Astrocyte (in vitro differentiated cells and primary cell): ENCODE measurements at regions not wholly inside any gene's neighbourhood (a gene's known extent, or its start where the extent isn't known, plus 50 kb on each side); places are given as distances from the start of the nearest gene placed in this dataset.

Experiments
- DNase-seq: peaks from one replicate; pipeline ENCODE4 v3.0.0-alpha.2; 2010; ENCODE audit warnings: low read depth
- FAIRE-seq: peaks from 2 replicates; lab custom pipeline; 2011; peaks lifted over from hg19 to GRCh38; lab: Jason Lieb, UNC
- H2AFZ ChIP-seq: 2 replicates; pipeline ENCODE4 v1.6.0; 2012; ENCODE audit warnings: low read depth, low read length, inconsistent platforms
- H3K27ac ChIP-seq: 2 replicates; pipeline ENCODE4 v1.5.1; 2011; ENCODE audit warnings: low read depth, low read length, inconsistent platforms
- H3K27me3 ChIP-seq: 2 replicates; pipeline ENCODE4 v1.6.0; 2011; ENCODE audit warnings: low read length, inconsistent platforms; ENCODE audit not compliant: insufficient read depth
- H3K36me3 ChIP-seq: 2 replicates; pipeline ENCODE4 v1.5.1; 2011; ENCODE audit warnings: low read length, inconsistent platforms; ENCODE audit not compliant: insufficient read depth
- H3K4me1 ChIP-seq: 2 replicates; pipeline ENCODE4 v1.5.1; 2011; ENCODE audit warnings: low read length, inconsistent platforms; ENCODE audit not compliant: insufficient read depth
- H3K4me2 ChIP-seq: 2 replicates; pipeline ENCODE4 v1.6.0; 2012; ENCODE audit warnings: low read length, inconsistent platforms
- H3K4me3 ChIP-seq: 2 replicates; pipeline ENCODE4 v1.5.1; 2011; ENCODE audit warnings: low read depth, mild to moderate bottlenecking, low read length, inconsistent platforms; ENCODE audit not compliant: insufficient read depth
- H3K79me2 ChIP-seq: 2 replicates; pipeline ENCODE4 v1.6.0; 2012; ENCODE audit warnings: mild to moderate bottlenecking, low read length, inconsistent platforms; ENCODE audit not compliant: insufficient read depth
- H3K9ac ChIP-seq: 2 replicates; pipeline ENCODE4 v1.6.0; 2012; ENCODE audit warnings: mild to moderate bottlenecking, low read length, inconsistent platforms
- H3K9me3 ChIP-seq: 2 replicates; pipeline ENCODE4 v1.5.1; 2012; ENCODE audit warnings: low read depth, mild to moderate bottlenecking, low read length, inconsistent platforms; ENCODE audit not compliant: insufficient read depth
- H4K20me1 ChIP-seq: 2 replicates; pipeline ENCODE4 v1.6.0; 2012; ENCODE audit warnings: low read length, inconsistent platforms; ENCODE audit not compliant: insufficient read depth
- H3K27ac Mint-ChIP-seq: one replicate; pipeline ENCODE4 v1.8.0; 2021; ENCODE audit warnings: mild to moderate bottlenecking, mixed read lengths; ENCODE audit not compliant: unreplicated experiment
- H3K27me3 Mint-ChIP-seq: one replicate; pipeline ENCODE4 v1.8.0; 2021; ENCODE audit warnings: low read depth, mixed read lengths; ENCODE audit not compliant: unreplicated experiment
- H3K36me3 Mint-ChIP-seq: one replicate; pipeline ENCODE4 v1.8.0; 2021; ENCODE audit warnings: low read depth, mixed read lengths; ENCODE audit not compliant: unreplicated experiment
- H3K4me1 Mint-ChIP-seq: one replicate; pipeline ENCODE4 v1.8.0; 2021; ENCODE audit warnings: low read depth, mixed read lengths; ENCODE audit not compliant: unreplicated experiment
- H3K4me3 Mint-ChIP-seq: one replicate; pipeline ENCODE4 v1.8.0; 2021; ENCODE audit warnings: mild to moderate bottlenecking, moderate library complexity, mixed read lengths; ENCODE audit not compliant: unreplicated experiment
- H3K9me3 Mint-ChIP-seq: one replicate; pipeline ENCODE4 v1.8.0; 2021; ENCODE audit warnings: mild to moderate bottlenecking, mixed read lengths; ENCODE audit not compliant: unreplicated experiment
- EZH2 ChIP-seq: IDR thresholded peaks from 2 replicates; pipeline ENCODE4 v1.6.1; 2012; ENCODE audit warnings: mild to moderate bottlenecking, low read length, inconsistent platforms; ENCODE audit not compliant: insufficient read depth
- TF ChIP-seq, protein P1 (sequence below): IDR thresholded peaks from 2 replicates; pipeline ENCODE4 v1.5.1; 2011; ENCODE audit warnings: low read depth, mild to moderate bottlenecking, inconsistent platforms, low read length, moderate library complexity; ENCODE audit not compliant: insufficient read depth

DNA sequence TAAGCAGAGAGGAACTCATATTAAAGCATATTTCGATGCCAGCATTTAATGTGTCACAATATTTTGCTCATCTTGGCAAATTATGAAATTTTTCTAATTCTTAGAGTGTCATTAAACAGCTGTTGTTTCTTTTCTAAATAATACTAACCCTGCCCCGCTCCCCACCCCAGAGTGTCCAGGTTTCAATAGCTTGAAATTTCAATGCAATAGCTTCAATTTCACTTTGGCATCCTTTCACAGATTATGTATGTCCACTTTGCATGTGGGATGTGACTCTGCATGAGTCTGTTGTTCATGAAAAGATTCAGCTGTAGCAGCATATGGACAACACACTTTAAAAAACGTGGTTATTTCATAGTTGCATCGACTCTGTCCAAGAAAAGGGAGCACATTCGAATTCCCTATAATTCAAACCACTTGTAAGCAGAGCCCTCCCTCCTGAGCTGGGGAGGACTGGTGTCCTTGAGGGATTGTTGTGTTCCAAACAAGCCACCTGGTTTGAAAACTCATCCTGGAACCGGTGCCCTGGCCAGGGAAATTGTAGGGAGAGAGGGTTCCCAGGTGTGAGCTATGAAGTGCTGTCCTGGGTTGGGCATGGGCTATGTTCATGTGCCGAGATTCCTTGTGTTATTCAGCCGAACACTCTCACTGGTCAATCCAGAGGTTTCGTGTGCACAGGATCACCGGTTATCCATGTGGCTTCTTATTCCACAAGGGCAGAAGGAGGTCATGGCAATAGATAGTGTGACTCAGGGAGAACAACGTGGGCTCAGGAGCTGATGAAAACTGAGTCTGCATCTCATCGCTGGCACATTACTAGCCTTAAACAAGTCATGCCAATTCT lies 64.6 kb upstream of the CREB5 start:
- no peak overlapping the region for H2AFZ ChIP-seq

DNA sequence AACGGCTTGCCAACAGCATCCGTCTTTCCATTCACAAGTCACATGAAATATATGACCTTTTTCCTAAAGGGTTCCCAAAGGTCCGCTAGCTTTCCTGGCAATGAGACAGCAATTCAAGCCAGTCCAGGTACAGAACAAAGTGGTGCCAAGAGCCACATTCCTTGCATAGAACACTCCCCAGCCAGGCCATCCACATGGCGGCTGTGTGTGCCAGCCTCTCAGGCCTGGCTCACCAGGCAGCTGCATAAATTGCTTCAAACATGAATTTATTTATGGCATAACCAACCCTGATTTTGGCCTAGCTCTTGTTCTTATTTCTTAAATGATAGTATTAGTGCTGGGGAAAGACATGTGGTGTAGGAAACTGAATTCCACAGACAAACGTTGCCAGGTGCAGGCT lies 63.7 kb upstream of the CREB5 start:
- no peaks in the 10 kb centered on the region for H3K36me3 Mint-ChIP-seq
- TF ChIP-seq, protein P1, sequence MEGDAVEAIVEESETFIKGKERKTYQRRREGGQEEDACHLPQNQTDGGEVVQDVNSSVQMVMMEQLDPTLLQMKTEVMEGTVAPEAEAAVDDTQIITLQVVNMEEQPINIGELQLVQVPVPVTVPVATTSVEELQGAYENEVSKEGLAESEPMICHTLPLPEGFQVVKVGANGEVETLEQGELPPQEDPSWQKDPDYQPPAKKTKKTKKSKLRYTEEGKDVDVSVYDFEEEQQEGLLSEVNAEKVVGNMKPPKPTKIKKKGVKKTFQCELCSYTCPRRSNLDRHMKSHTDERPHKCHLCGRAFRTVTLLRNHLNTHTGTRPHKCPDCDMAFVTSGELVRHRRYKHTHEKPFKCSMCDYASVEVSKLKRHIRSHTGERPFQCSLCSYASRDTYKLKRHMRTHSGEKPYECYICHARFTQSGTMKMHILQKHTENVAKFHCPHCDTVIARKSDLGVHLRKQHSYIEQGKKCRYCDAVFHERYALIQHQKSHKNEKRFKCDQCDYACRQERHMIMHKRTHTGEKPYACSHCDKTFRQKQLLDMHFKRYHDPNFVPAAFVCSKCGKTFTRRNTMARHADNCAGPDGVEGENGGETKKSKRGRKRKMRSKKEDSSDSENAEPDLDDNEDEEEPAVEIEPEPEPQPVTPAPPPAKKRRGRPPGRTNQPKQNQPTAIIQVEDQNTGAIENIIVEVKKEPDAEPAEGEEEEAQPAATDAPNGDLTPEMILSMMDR = no peak
- no peak for TF ChIP-seq EZH2
- FAIRE-seq (no peak), DNase-seq (no peak)
- no peaks in the 10 kb centered on the region for H3K4me1 Mint-ChIP-seq
- Histone ChIP-seq H2AFZ (no peak overlapping the region), H3K9ac (no peak overlapping the region), H3K27ac (no peak overlapping the region), H3K79me2 (no peaks in the 10 kb centered on the region), H4K20me1 (no peaks in the 10 kb centered on the region), H3K4me3 (no peak overlapping the region), H3K36me3 (no peaks in the 10 kb centered on the region), H3K4me2 (no peak overlapping the region), H3K27me3 (peaks cover 7% of the 10 kb centered on the region), H3K4me1 (peaks cover 3% of the 10 kb centered on the region), H3K9me3 (no peaks in the 10 kb centered on the region)
- H3K27me3 Mint-ChIP-seq = peaks cover 7% of the 10 kb centered on the region
- H3K4me3 Mint-ChIP-seq = no peak overlapping the region
- no peak overlapping the region for H3K27ac Mint-ChIP-seq
- H3K9me3 Mint-ChIP-seq = peaks cover 4% of the 10 kb centered on the region

More for the DNA sequence above, 64.6 kb upstream of the CREB5 start:
- peaks cover 4% of the 10 kb centered on the region for H3K9me3 Mint-ChIP-seq
- no peak overlapping the region for H3K4me3 Mint-ChIP-seq
- peaks cover 3% of the 10 kb centered on the region for H3K4me1 ChIP-seq
- no peaks in the 10 kb centered on the region for H3K36me3 Mint-ChIP-seq
- TF ChIP-seq, protein P1 = no peak
- no peak for TF ChIP-seq EZH2
- no peak overlapping the region for H3K9ac ChIP-seq
- H3K79me2 ChIP-seq = no peaks in the 10 kb centered on the region
- no peaks in the 10 kb centered on the region for H3K4me1 Mint-ChIP-seq
- H4K20me1 ChIP-seq = no peaks in the 10 kb centered on the region
- no peak overlapping the region for H3K27ac Mint-ChIP-seq
- no peak overlapping the region for H3K4me3 ChIP-seq
- DNase-seq = no peak
- H3K9me3 ChIP-seq = no peaks in the 10 kb centered on the region
- no peak for FAIRE-seq
- peaks cover 7% of the 10 kb centered on the region for H3K27me3 Mint-ChIP-seq
- H3K27ac ChIP-seq = no peak overlapping the region
- peaks cover 7% of the 10 kb centered on the region for H3K27me3 ChIP-seq
- no peaks in the 10 kb centered on the region for H3K36me3 ChIP-seq
- H3K4me2 ChIP-seq = no peak overlapping the region

DNA sequence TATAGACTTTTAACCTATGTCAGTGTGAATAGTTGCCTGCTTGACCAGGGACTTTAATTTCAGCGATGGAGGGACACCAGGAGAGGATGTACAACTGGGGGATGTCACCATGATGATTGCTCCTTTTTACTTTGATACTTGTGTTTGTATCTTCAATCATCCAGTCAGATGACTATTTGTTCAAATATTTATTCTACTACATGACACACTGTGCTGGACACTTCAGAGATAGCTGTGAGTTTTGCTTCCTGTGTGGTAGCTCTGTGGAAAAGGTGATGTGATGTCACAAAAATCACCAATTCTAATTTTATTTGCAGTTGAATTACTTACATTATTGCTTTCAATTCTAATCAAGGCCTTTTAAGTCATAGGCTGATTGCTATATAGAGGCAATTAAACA lies 62.7 kb upstream of the CREB5 start:
- Histone ChIP-seq H3K9me3 (no peaks in the 10 kb centered on the region), H2AFZ (no peak overlapping the region), H3K4me3 (no peak overlapping the region), H3K36me3 (no peaks in the 10 kb centered on the region), H3K4me1 (peaks cover 3% of the 10 kb centered on the region), H3K27me3 (peaks cover 7% of the 10 kb centered on the region), H3K27ac (no peak overlapping the region), H3K9ac (no peak overlapping the region), H3K4me2 (no peak overlapping the region), H3K79me2 (no peaks in the 10 kb centered on the region), H4K20me1 (no peaks in the 10 kb centered on the region)
- Mint-ChIP-seq H3K4me1 (no peaks in the 10 kb centered on the region), H3K27me3 (peaks cover 7% of the 10 kb centered on the region), H3K36me3 (no peaks in the 10 kb centered on the region), H3K27ac (no peak overlapping the region), H3K9me3 (peaks cover 7% of the 10 kb centered on the region), H3K4me3 (no peak overlapping the region)
- no peak for DNase-seq
- no peak for FAIRE-seq
- TF ChIP-seq, protein P1 = no peak
- TF ChIP-seq EZH2 = no peak
